ENCODE measurements at regions not wholly inside any gene's neighbourhood (a gene's known extent, or its start where the extent isn't known, plus 50 kb on each side); places are given as distances from the start of the nearest gene placed in this dataset.

- TF ChIP-seq CTCF (conservative IDR thresholded peaks at IDR 0.05 in 1 of 2, IDR thresholded peaks at IDR 0.05 in 1 of 2; ENCODE audit: extremely low read depth in 1 of 2, insufficient read depth in 1 of 2, low read depth in 1 of 2, low read length in 2 of 2) (no peak), EZH2 (IDR thresholded peaks at IDR 0.05; ENCODE audit: borderline replicate concordance, low read length) (no peak)
Measured at GRCh38 chr17:12566291-12566690, 99.4 kb upstream of the MYOCD start.

All from mammary epithelial cell (primary cell).